ENCODE measurements at regions not wholly inside any gene's neighbourhood (a gene's known extent, or its start where the extent isn't known, plus 50 kb on each side); places are given as distances from the start of the nearest gene placed in this dataset.

GRCh38 chr5:60243713-60244112, 350.2 kb upstream of the PDE4D start:
- no peak for FAIRE-seq

GRCh38 chr5:60232036-60232795, 338.7 kb upstream of the PDE4D start:
- no peak for FAIRE-seq

GRCh38 chr5:60230456-60230855, 336.9 kb upstream of the PDE4D start:
- no peak for FAIRE-seq

- FAIRE-seq: no peak
Measured at GRCh38 chr5:60229691-60230185, 336.2 kb upstream of the PDE4D start.

DNA sequence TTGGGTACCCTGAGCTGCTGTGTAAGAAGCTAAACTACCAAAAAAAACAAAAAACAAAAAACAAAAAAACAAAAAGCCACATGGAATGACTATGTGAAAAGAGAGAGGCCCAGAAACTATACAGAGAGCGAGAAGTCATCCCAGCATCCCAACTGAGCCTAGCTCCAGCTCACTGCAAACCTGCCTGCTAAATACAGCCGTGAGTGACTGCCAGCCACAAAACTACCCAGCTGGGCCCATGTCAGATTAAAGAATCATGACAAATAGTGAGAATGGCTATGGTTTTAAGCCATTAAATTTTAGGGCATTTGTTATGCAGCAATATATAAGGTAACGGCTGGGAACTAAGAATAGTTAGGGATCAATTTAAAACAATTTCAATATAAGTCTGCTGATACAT, 335.1 kb upstream of the PDE4D start:
- no peak for FAIRE-seq

DNA sequence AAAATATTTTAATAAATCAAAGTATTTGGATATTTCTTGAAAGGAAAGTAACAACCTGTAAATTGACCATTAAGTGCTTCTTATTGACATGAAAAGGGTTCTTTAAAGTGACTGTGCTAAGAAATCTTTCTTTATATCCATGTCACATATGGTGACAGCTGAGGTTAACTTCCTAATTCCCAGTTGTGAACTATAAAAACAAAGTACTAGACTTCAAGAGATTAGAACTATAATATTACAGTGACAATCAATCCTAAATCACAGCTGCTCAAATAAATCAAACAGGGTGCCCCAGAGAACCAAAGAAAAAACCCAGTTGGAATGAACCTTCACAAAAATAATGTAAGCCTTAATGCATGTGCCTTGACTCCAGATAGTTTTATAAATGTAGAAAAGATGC, 332.6 kb upstream of the PDE4D start:
- no peak for FAIRE-seq

- no peak for FAIRE-seq
Measured at GRCh38 chr5:60223342-60223741, 329.8 kb upstream of the PDE4D start.

DNA sequence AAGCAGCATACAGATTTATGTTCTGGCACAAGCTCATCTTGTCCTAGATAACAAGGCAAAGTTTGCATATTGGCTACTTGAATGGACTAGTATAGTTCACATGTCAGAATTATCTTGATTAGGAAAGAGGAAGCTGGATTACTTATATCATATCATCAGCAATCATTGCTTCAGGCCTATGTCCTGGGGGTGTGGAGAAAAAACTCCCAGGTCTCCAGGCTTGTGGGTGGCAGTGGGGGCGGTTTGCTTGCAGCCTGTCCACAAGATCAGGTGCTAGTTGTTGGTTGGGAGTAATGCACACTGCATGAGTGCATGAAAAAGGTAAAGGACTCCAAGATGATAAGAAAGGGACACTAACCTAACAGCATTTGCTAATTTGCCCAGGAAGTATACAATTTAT, 326.4 kb upstream of the PDE4D start:
- FAIRE-seq: no peak

DNA sequence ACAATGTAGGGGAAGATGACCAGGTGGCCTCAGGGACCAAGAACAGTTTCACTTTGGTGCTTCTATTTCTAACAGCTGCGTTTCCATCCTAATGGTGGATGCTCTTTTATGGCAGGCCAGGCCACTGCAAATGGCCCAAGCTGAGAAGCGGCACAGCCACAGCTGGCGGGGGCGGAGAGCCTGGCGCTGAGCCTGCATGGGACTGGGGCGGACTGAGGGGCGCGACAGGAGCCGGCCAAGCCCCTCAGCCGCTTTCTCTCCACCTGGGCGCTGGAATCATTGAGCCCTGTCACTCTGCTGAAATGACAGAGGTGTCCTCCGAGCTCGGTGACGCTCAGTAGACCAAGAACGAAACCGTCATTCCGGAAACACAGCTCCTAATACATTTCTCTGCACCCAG, 317.3 kb upstream of the PDE4D start:
- no peak for FAIRE-seq

- FAIRE-seq: no peak
Measured at GRCh38 chr5:60209146-60209840, 315.8 kb upstream of the PDE4D start.

GRCh38 chr5:60208716-60209115, 315.2 kb upstream of the PDE4D start:
- no peak for FAIRE-seq

DNA sequence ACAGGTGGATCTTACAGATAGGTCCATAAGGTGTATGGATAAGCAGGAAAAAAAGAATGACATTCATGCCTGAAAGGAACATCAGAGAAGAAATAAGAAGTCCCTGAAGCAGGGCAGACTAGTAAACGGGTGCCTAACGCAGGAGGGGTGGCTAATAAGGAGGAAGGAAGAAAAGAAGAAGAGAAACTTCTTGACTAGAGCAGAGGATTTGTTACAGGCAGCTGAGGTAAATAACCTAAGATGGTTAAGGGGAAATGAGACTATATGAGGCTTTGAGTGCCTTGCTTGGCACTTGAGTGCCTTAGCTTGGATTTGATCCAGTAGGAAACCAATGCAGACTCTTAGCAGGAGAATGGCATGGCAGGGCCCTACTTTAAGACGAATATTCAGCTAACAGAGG, 313.5 kb upstream of the PDE4D start:
- FAIRE-seq: no peak

DNA sequence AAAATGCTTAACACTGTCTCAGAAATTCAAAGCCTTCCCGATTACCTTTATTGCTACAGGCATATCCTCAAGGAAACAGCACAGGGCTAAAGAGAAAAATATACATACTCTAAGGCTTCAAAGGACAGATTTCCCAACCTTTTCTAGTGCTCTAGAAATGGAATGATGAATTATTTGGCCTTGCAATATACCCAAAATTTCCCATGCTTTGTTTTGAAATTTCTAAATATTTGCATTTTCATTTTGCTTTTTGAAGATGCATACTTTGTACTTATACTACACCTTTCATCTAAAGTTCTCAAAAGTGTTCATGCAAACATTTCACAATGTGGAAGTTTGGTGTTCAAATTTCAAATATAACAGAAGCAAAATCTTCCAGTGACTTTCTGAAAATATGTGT, 312.7 kb upstream of the PDE4D start:
- FAIRE-seq: no peak

DNA sequence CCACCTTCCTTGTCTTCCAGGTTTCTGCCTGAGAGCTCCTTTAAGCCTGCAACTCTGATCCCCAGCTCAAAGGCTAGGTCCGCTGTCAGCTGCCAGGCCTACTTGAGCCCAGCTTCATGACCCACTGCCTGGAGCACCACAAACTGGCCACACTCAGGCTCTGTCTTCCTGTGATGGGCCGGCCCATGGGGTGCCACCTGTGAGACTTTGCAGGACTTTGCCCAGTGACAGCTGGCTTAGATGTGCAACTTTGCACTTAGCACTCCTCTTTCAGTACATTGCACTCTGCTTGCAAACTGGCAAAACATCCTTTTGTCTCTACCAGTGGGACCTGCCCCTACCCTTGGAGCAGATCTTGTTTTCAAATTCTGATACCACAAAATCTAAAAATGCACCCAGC, 311.5 kb upstream of the PDE4D start:
- FAIRE-seq: no peak

GRCh38 chr5:60196385-60197113, 303.0 kb upstream of the PDE4D start:
- FAIRE-seq: no peak

DNA sequence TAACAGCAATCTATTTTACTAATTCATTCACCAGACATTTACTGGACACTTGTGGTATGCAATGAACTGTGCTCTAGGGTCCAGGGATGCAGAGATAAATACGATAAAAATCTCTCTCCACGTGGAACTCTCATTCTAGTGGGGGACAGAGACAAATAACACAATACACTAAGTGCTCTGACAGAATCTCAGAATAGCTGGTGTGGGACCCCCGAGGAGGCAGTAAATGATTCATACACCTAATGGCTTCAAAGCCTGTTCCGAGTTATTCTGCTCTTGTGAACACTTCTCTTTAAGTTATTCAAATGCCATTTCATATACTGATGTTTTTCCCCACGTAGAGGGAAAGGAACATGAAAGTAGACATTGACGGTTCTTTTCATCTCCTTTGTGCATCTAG, 302.0 kb upstream of the PDE4D start:
- no peak for FAIRE-seq

DNA sequence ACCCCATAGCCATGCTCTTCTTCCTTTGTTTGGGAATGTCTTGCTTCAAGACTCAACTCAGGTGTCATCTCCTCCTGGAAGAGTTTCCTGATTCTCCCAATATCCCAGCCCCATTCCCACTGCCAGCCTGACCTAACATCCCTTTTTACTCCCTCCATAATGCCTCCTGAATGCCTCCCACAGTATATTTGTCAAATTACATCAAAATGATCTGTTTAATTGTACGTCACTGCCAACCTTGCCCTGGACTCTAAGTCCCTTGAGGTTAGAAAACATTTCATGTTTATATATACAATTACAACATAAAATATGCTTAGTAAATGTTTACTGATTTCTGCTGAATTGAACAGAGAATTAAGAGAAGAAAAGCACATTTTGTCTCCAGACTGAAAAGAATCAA, 301.6 kb upstream of the PDE4D start:
- FAIRE-seq: no peak

GRCh38 chr5:60185231-60186099, 291.9 kb upstream of the PDE4D start:
- peak; percentile 17 for FAIRE-seq

DNA sequence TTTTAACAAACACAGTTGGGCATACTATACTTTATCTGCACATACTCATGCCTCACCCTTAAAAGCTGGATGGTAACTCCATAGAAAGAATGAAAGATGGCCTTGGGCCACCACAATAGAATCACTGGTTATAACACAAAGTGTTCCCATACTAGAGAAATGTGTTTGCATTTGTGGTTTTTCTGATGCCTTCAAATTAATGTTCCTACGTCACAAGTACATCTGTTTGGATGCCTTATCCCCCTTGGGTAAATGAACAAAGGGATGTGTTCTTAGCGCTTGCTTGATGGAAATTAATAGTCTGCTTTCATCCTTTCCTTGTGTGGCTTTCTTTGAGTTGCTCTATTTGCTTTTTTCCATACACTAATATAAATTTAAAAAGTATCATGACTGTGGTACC, 291.1 kb upstream of the PDE4D start:
- no peak for FAIRE-seq

GRCh38 chr5:60183881-60184280, 290.4 kb upstream of the PDE4D start:
- FAIRE-seq: no peak

DNA sequence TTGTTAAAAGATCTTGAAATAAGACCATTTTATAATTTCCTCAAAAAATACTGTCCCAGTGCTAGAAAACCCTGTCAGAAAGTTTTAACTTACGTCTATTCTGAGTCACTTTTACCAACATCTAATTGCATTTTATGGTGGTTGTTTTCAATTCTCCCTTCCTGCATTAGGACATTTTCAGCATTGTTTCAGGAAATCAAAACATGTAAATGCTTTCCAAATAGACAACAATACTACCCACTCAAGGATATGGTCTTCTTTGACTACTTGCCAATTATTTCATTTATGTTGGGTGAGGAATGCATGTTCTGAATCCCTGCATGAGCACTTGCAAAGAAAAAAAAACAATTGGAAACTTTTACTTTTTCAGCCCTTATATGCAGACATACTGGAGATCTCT, 284.6 kb upstream of the PDE4D start:
- no peak for FAIRE-seq

GRCh38 chr5:60177596-60177995, 284.1 kb upstream of the PDE4D start:
- no peak for FAIRE-seq

GRCh38 chr5:60173667-60174066, 280.1 kb upstream of the PDE4D start:
- no peak for FAIRE-seq
